ENCODE measurements at regions not wholly inside any gene's neighbourhood (a gene's known extent, or its start where the extent isn't known, plus 50 kb on each side); places are given as distances from the start of the nearest gene placed in this dataset.

DNA sequence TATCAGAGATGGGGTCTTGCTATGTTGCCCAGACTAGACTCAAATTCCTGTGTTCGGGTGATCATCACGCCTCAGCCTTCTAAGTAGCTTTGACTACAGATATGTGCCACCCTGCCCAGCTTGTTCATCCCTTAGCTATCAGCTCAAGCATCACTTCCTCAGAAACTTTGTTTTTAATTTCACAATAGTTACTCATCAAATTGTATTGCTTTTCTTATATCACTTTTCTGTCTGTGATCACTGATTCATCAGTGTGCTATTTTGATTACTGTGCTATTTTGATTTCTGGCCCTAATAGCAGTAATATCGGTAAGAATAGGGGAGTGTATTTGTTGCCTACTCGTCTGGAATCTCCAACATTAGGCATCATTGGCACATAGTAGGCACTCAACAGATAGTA, 878.6 kb upstream of the PCDH20 start:
- H3K27ac ChIP-seq (ENCODE audit: low read depth, low read length): no peak overlapping the region
- ChIA-PET POLR2A (no interaction called here), CTCF (no interaction called here)
- H3K27me3 ChIP-seq (ENCODE audit: control insufficient read depth, insufficient read depth, low read length): no peaks in the 10 kb centered on the region
- H3K4me3 ChIP-seq (ENCODE audit: low read depth, low read length): no peak overlapping the region
- TF ChIP-seq, protein P1, sequence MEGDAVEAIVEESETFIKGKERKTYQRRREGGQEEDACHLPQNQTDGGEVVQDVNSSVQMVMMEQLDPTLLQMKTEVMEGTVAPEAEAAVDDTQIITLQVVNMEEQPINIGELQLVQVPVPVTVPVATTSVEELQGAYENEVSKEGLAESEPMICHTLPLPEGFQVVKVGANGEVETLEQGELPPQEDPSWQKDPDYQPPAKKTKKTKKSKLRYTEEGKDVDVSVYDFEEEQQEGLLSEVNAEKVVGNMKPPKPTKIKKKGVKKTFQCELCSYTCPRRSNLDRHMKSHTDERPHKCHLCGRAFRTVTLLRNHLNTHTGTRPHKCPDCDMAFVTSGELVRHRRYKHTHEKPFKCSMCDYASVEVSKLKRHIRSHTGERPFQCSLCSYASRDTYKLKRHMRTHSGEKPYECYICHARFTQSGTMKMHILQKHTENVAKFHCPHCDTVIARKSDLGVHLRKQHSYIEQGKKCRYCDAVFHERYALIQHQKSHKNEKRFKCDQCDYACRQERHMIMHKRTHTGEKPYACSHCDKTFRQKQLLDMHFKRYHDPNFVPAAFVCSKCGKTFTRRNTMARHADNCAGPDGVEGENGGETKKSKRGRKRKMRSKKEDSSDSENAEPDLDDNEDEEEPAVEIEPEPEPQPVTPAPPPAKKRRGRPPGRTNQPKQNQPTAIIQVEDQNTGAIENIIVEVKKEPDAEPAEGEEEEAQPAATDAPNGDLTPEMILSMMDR (IDR thresholded peaks at IDR 0.05; ENCODE audit: low read depth, low read length): no peak
- no peak for DNase-seq (ENCODE audit: low read depth, low spot score)
- no peaks in the 10 kb centered on the region for H3K9me3 ChIP-seq (ENCODE audit: control insufficient read depth, insufficient read depth, low read length)

DNA sequence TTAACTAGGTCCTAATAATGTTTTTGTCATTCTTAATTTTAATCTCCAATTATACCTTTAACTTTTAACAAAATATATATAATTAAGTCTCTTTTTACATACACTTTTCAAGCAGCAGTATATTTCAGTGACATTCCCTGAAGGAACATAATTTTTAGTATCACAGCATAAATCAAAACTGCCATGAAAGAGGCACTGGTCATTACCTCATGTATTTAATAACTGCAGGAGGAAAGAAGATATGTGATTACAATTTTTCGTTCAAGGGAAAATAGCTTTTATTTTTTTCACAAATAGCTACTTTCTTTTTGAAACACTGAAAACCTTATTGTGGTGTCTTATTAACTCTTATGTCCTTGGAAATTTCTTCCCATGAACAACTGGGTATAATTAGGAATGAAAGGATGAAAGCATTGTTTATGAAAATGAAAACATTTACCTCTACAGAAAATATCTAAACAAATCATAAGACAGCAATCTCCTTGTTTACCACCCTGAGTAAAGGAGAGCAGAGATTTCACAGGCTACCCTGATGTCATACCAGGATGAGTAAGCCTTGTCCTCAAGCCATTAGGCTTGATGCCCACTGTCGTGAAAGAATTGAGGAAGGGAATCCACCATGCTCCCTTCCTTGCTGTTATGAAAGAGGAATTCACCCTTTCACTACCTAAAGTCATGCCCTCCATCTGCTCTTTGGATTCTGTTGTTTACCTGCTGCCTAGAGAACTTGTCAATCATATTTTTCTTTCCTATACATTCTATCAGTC, 877.2 kb upstream of the PCDH20 start:
- no peak overlapping the region for H3K27ac ChIP-seq (ENCODE audit: low read depth, low read length)
- DNase-seq (ENCODE audit: low read depth, low spot score): no peak
- no peaks in the 10 kb centered on the region for H3K27me3 ChIP-seq (ENCODE audit: control insufficient read depth, insufficient read depth, low read length)
- H3K9me3 ChIP-seq (ENCODE audit: control insufficient read depth, insufficient read depth, low read length): no peaks in the 10 kb centered on the region
- POLR2A ChIA-PET: no interaction called here
- CTCF ChIA-PET: no interaction called here
- TF ChIP-seq, protein P1 (IDR thresholded peaks at IDR 0.05; ENCODE audit: low read depth, low read length): no peak
- no peak overlapping the region for H3K4me3 ChIP-seq (ENCODE audit: low read depth, low read length)

DNA sequence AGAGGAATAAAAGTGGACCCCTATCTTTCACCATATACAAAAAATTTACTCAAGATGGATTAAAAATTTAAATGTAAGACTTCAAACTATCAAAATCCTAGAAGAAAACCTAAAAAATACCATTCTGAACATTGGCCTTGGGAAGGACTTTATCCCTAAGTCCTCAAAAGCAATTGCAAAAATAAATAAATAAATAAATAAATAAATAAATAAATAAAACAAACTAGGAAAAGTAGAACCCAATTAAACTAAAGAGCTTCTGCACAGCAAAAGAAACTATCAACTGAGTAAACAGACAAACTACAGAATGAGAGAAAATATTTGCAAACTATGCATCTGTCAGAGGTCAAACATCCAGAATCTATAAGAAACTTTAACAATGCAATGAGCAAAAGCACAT, 874.9 kb upstream of the PCDH20 start:
- no peak for DNase-seq (ENCODE audit: low read depth, low spot score)
- H3K27me3 ChIP-seq (ENCODE audit: control insufficient read depth, insufficient read depth, low read length): no peaks in the 10 kb centered on the region
- H3K27ac ChIP-seq (ENCODE audit: low read depth, low read length): no peak overlapping the region
- H3K9me3 ChIP-seq (ENCODE audit: control insufficient read depth, insufficient read depth, low read length): no peaks in the 10 kb centered on the region
- H3K4me3 ChIP-seq (ENCODE audit: low read depth, low read length): no peak overlapping the region
- POLR2A ChIA-PET: no interaction called here
- CTCF ChIA-PET: no interaction called here
- TF ChIP-seq, protein P1 (IDR thresholded peaks at IDR 0.05; ENCODE audit: low read depth, low read length): no peak

DNA sequence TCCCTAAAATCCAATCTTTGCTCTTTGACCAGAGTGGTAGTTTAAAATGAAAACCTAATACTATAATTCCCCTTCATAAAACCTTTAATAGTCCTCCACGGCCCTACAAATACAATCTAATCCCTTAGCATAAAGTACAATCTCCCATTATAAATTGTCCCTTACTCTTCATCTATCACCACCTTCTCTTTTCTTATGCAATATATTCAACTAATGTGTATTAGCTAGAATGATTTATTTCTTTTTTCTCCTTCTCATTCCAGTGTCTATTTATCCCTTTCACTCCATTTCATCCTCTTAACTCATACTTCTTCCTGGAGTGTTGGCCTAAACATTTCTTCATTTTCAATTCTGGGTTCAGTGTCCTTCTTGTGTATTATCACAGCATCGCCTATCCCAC, 872.1 kb upstream of the PCDH20 start:
- Histone ChIP-seq H3K4me3 (ENCODE audit: low read depth, low read length) (no peak overlapping the region), H3K27me3 (ENCODE audit: control insufficient read depth, insufficient read depth, low read length) (no peaks in the 10 kb centered on the region), H3K27ac (ENCODE audit: low read depth, low read length) (no peak overlapping the region), H3K9me3 (ENCODE audit: control insufficient read depth, insufficient read depth, low read length) (no peaks in the 10 kb centered on the region)
- TF ChIP-seq, protein P1 (IDR thresholded peaks at IDR 0.05; ENCODE audit: low read depth, low read length): no peak
- no peak for DNase-seq (ENCODE audit: low read depth, low spot score)
- ChIA-PET POLR2A (no interaction called here), CTCF (no interaction called here)

DNA sequence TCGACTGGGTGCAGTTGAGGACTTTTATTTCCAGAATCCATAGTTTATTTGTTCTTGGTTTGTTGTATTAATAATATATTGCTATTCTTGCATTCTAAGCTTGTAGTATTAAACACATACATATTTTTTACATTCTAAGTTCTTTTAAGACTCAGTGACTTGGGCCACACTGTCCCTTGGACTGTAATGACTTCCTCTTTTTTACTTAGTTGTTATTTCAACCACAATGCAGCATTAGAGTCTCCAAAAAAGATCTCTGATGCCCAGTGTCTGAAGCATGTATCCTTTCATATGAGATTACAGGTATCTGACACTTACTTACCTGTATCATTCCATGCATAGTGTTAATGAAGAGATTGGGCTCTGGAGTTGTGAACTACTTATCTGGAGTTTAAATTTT, 864.9 kb upstream of the PCDH20 start:
- H3K27me3 ChIP-seq (ENCODE audit: control insufficient read depth, insufficient read depth, low read length): no peaks in the 10 kb centered on the region
- ChIA-PET CTCF (no interaction called here), POLR2A (no interaction called here)
- H3K9me3 ChIP-seq (ENCODE audit: control insufficient read depth, insufficient read depth, low read length): no peaks in the 10 kb centered on the region
- H3K27ac ChIP-seq (ENCODE audit: low read depth, low read length): no peak overlapping the region
- H3K4me3 ChIP-seq (ENCODE audit: low read depth, low read length): no peak overlapping the region
- TF ChIP-seq, protein P1 (IDR thresholded peaks at IDR 0.05; ENCODE audit: low read depth, low read length): no peak
- DNase-seq (ENCODE audit: low read depth, low spot score): no peak

Measured in AG04450 (cell line).